ENCODE measurements at regions not wholly inside any gene's neighbourhood (a gene's known extent, or its start where the extent isn't known, plus 50 kb on each side); places are given as distances from the start of the nearest gene placed in this dataset.

DNA sequence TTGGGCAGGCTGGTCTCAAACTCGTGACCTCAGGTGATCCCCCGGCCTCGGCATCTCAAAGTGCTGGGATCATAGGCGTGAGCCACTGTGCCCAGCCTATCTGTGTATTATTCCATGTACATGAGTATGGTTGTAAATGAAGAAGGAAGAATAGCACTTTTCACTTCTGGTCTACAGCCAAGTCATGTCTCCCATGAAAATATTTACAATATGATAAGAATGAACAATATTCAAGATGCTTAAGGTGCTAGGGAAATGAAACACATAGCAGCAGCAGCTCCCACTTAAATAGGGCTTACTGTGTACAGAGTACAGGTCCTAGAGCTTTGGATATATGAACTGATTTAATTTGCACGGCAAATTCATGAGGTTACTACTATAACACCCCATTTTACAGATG is 70.3 kb upstream of the COL5A2 start:
- H4K20me1 ChIP-seq (ENCODE audit: insufficient read depth): no peaks in the 10 kb centered on the region
- no TSS peak for BruUV-seq (replicated peaks)
- no peak overlapping the region for H3K4me3 ChIP-seq
- H3K9me3 ChIP-seq (ENCODE audit: insufficient read depth, low read depth): no peaks in the 10 kb centered on the region
- DNase-seq: no peak
- H3K4me2 ChIP-seq: no peak overlapping the region
- H3K4me1 ChIP-seq (replicated peaks; ENCODE audit: insufficient read depth): no peaks in the 10 kb centered on the region
- intact Hi-C loops (cut with micrococcal nuclease; ENCODE audit: unreplicated experiment): no loop called here
- no peak overlapping the region for H3K27ac ChIP-seq
- H3K79me2 ChIP-seq (ENCODE audit: low read depth): no peaks in the 10 kb centered on the region
- H3F3A ChIP-seq (ENCODE audit: insufficient read depth, low read depth): no peaks in the 10 kb centered on the region
- H3K36me3 ChIP-seq (ENCODE audit: low read depth): no peaks in the 10 kb centered on the region
- ChIA-PET POLR2A (ENCODE audit: unreplicated experiment) (no interaction called here), CTCF (no interaction called here)
- no peaks in the 10 kb centered on the region for H3K9me2 ChIP-seq (ENCODE audit: insufficient read depth)
- no peak for TF ChIP-seq EZH2 (IDR thresholded peaks at IDR 0.05; ENCODE audit: low read depth)
- TF ChIP-seq, protein P1, sequence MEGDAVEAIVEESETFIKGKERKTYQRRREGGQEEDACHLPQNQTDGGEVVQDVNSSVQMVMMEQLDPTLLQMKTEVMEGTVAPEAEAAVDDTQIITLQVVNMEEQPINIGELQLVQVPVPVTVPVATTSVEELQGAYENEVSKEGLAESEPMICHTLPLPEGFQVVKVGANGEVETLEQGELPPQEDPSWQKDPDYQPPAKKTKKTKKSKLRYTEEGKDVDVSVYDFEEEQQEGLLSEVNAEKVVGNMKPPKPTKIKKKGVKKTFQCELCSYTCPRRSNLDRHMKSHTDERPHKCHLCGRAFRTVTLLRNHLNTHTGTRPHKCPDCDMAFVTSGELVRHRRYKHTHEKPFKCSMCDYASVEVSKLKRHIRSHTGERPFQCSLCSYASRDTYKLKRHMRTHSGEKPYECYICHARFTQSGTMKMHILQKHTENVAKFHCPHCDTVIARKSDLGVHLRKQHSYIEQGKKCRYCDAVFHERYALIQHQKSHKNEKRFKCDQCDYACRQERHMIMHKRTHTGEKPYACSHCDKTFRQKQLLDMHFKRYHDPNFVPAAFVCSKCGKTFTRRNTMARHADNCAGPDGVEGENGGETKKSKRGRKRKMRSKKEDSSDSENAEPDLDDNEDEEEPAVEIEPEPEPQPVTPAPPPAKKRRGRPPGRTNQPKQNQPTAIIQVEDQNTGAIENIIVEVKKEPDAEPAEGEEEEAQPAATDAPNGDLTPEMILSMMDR (conservative IDR thresholded peaks at IDR 0.05): no peak
- H3K27me3 ChIP-seq (ENCODE audit: insufficient read depth, low read depth): no peaks in the 10 kb centered on the region
- H2AFZ ChIP-seq: no peak overlapping the region

DNA sequence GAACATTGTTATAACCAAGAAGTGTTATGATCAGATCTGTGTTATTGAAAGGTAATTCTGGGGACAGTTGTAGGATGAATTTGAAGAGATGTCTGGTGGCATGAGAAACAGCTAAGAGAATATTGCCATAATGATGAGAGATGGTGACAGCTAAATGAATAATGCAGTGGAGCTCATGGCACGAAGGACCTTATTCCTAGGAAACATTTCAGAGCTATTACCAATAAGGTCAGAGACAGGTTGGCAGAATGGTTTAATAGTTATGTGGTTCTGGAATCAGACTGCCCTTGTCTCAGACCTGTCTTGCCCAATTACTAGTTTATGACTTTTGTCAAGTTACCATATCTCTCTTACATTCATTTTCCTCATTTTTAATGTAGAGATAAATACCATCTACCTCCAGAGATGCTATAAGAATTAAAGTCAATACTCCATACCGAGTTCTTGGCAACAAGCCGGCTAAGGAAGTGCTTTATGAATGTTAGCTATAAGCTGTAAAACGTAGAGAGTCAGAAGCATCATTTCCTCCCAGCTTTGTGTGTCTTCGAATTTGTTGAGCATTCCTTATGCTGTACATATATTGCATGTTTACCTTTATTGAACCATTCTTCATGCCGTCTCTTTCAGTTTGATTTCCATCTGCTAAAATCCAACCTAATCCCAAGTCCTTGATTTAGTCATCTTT is 73.6 kb upstream of the COL5A2 start:
- Histone ChIP-seq H3K27ac (no peak overlapping the region), H3K4me3 (no peak overlapping the region), H3K9me2 (ENCODE audit: insufficient read depth) (no peaks in the 10 kb centered on the region), H2AFZ (no peak overlapping the region), H3K79me2 (ENCODE audit: low read depth) (no peaks in the 10 kb centered on the region), H3F3A (ENCODE audit: insufficient read depth, low read depth) (no peaks in the 10 kb centered on the region), H3K4me2 (no peak overlapping the region), H3K4me1 (replicated peaks; ENCODE audit: insufficient read depth) (no peaks in the 10 kb centered on the region), H4K20me1 (ENCODE audit: insufficient read depth) (no peaks in the 10 kb centered on the region), H3K9me3 (ENCODE audit: insufficient read depth, low read depth) (no peaks in the 10 kb centered on the region), H3K36me3 (ENCODE audit: low read depth) (no peaks in the 10 kb centered on the region), H3K27me3 (ENCODE audit: insufficient read depth, low read depth) (no peaks in the 10 kb centered on the region)
- CTCF ChIA-PET: no interaction called here
- BruUV-seq (replicated peaks): no TSS peak
- POLR2A ChIA-PET (ENCODE audit: unreplicated experiment): no interaction called here
- no peak for TF ChIP-seq EZH2 (IDR thresholded peaks at IDR 0.05; ENCODE audit: low read depth)
- TF ChIP-seq, protein P1 (conservative IDR thresholded peaks at IDR 0.05): no peak
- intact Hi-C loops (cut with micrococcal nuclease; ENCODE audit: unreplicated experiment): no loop called here
- DNase-seq: no peak

DNA sequence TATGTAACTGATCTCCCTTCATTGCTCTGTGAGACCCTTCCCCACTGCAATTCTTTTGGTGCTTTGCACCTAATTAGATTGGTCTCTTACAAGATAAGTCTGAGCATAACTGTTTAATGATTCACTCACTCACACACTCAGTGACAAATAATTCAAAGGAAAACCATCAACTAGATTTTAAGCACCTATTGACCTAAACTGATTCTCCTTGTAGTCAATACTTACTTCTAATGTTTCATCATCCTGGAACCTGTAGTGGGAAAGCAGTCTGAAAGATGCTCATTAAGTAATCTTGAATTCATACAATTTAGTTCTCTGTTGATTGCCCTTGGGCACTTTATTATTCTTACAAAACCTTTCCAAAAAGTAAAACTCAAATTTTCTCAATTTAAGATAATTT is 74.3 kb upstream of the COL5A2 start:
- Histone ChIP-seq H3K4me1 (replicated peaks; ENCODE audit: insufficient read depth) (no peaks in the 10 kb centered on the region), H3K9me2 (ENCODE audit: insufficient read depth) (no peaks in the 10 kb centered on the region), H3K4me3 (no peak overlapping the region), H2AFZ (no peak overlapping the region), H4K20me1 (ENCODE audit: insufficient read depth) (no peaks in the 10 kb centered on the region), H3K27ac (no peak overlapping the region), H3K36me3 (ENCODE audit: low read depth) (no peaks in the 10 kb centered on the region), H3K4me2 (no peak overlapping the region), H3K27me3 (ENCODE audit: insufficient read depth, low read depth) (no peaks in the 10 kb centered on the region), H3K79me2 (ENCODE audit: low read depth) (no peaks in the 10 kb centered on the region), H3K9me3 (ENCODE audit: insufficient read depth, low read depth) (no peaks in the 10 kb centered on the region), H3F3A (ENCODE audit: insufficient read depth, low read depth) (no peaks in the 10 kb centered on the region)
- intact Hi-C loops (cut with micrococcal nuclease; ENCODE audit: unreplicated experiment): no loop called here
- no peak for DNase-seq
- ChIA-PET POLR2A (ENCODE audit: unreplicated experiment) (no interaction called here), CTCF (no interaction called here)
- BruUV-seq (replicated peaks): no TSS peak
- no peak for TF ChIP-seq EZH2 (IDR thresholded peaks at IDR 0.05; ENCODE audit: low read depth)
- TF ChIP-seq, protein P1 (conservative IDR thresholded peaks at IDR 0.05): no peak

All from PC-9 (cell line).